ENCODE measurements at regions not wholly inside any gene's neighbourhood (a gene's known extent, or its start where the extent isn't known, plus 50 kb on each side); places are given as distances from the start of the nearest gene placed in this dataset.

DNA sequence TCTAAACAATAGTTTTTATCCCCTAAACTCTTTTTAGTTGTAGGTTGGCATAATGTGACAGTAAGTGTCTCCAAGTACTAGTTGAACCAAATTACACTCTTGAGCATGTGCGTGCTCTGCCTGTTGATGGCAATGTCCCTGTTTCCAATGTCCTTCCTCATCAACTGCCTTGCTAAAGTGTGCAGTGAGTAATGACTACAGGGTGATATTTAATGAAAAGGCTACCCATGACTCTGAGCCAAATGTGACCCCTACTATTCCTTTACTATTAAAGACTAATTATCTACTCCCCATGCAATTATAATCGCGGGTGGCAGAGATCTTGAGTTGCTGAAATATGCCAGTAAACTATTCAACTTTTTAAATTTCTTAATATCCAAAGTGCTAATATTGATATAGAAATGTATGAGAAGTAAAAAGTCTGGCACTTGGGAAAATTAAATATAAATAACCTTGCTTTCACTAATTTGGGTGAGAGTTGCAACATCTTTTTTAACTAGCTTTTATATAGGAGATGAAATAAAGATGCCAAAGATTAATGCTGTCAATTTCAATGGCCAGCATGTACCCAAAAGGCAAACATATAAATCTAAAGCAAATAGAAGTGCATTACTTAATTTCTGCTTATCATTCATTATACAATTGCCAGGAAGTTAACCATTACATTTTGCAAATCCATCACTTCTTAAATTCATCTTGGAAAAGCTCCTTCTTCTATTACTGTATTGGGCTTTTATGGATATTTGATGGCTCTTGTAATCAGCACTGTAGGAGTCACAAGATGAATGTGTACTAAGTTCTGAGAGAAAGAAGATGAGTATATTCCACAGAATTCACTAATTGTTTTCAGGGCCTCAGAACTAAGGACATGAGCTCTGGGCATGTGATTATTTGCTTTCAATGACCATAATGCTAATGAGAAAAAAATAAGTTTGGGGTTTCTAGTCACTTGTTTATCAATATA lies 518.2 kb upstream of the NAALADL2 start:
- TF ChIP-seq, protein P1, sequence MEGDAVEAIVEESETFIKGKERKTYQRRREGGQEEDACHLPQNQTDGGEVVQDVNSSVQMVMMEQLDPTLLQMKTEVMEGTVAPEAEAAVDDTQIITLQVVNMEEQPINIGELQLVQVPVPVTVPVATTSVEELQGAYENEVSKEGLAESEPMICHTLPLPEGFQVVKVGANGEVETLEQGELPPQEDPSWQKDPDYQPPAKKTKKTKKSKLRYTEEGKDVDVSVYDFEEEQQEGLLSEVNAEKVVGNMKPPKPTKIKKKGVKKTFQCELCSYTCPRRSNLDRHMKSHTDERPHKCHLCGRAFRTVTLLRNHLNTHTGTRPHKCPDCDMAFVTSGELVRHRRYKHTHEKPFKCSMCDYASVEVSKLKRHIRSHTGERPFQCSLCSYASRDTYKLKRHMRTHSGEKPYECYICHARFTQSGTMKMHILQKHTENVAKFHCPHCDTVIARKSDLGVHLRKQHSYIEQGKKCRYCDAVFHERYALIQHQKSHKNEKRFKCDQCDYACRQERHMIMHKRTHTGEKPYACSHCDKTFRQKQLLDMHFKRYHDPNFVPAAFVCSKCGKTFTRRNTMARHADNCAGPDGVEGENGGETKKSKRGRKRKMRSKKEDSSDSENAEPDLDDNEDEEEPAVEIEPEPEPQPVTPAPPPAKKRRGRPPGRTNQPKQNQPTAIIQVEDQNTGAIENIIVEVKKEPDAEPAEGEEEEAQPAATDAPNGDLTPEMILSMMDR (IDR thresholded peaks at IDR 0.05) = no peak
- TF ChIP-seq POLR2A (IDR thresholded peaks at IDR 0.05) (no peak), POLR2AphosphoS5 (IDR thresholded peaks at IDR 0.05) (no peak)
